Vagina (tissue), 2 donors: ENCODE measurements at regions not wholly inside any gene's neighbourhood (a gene's known extent, or its start where the extent isn't known, plus 50 kb on each side); places are given as distances from the start of the nearest gene placed in this dataset.

Experiments used
- POLR2A ChIP-seq, 2 donors: fragments of 450-650 bp; IDR thresholded peaks; one replicate each; pipeline ENCODE4 v1.6.1; 2017; ENCODE audit warnings: antibody characterized with exemption in 2 of 2, mild to moderate bottlenecking in 2 of 2, moderate library complexity in 2 of 2
- POLR2AphosphoS5 ChIP-seq, 2 donors: sonication (generic); formaldehyde crosslinking; IDR thresholded peaks; one replicate each; pipeline ENCODE4 v1.9.0; 2017; ENCODE audit warnings: antibody characterized with exemption in 2 of 2, mild to moderate bottlenecking in 2 of 2, low read depth in 1 of 2; ENCODE audit not compliant: insufficient read depth in 1 of 2
- TF ChIP-seq, protein P1 (sequence below), 3 experiments: fragments of 450-650 bp in 2 of 3; fragments of 200-600 bp in 1 of 3; sonication (generic) in 1 of 3; IDR thresholded peaks; one replicate each; pipeline ENCODE4 v1.5.1; 2017 to 2019; ENCODE audit warnings: antibody characterized with exemption in 3 of 3, mild to moderate bottlenecking in 2 of 3, moderate library complexity in 2 of 3

DNA sequence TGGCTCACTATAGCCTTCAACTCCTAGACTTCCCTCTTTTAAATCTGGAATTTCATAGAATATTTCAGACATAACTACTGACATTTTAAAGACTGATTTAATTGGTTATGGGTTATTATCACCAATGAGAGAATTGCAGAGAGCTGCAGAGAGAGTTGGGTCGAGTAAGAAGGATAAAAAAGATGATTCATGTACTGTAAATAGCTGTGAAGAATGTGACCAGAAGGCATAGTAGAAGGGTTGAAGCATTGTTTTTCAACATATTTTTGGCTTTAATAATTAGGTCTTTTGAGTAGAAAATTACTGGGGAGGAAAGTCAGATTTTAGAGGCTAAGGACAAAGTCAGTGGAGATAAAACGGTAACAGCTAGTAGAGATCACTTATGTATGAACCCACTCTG lies 503.2 kb upstream of the SLC8A1 start:
- TF ChIP-seq, protein P1, sequence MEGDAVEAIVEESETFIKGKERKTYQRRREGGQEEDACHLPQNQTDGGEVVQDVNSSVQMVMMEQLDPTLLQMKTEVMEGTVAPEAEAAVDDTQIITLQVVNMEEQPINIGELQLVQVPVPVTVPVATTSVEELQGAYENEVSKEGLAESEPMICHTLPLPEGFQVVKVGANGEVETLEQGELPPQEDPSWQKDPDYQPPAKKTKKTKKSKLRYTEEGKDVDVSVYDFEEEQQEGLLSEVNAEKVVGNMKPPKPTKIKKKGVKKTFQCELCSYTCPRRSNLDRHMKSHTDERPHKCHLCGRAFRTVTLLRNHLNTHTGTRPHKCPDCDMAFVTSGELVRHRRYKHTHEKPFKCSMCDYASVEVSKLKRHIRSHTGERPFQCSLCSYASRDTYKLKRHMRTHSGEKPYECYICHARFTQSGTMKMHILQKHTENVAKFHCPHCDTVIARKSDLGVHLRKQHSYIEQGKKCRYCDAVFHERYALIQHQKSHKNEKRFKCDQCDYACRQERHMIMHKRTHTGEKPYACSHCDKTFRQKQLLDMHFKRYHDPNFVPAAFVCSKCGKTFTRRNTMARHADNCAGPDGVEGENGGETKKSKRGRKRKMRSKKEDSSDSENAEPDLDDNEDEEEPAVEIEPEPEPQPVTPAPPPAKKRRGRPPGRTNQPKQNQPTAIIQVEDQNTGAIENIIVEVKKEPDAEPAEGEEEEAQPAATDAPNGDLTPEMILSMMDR (IDR thresholded peaks at IDR 0.05): no peak
- no peak for TF ChIP-seq POLR2A (IDR thresholded peaks at IDR 0.05)
- no peak for TF ChIP-seq POLR2AphosphoS5 (IDR thresholded peaks at IDR 0.05; ENCODE audit: insufficient read depth in 1 of 2, low read depth in 1 of 2)
